HG03060 (cell line): ENCODE measurements at regions not wholly inside any gene's neighbourhood (a gene's known extent, or its start where the extent isn't known, plus 50 kb on each side); places are given as distances from the start of the nearest gene placed in this dataset.
"Not testable (repeated sequence)": the region's sequence is repeated elsewhere in the genome, so short reads cannot be mapped to it uniquely, and the experiment has no call there.

ENCODE experiments used
- ATAC-seq: cut with Tn5 transposase; IDR thresholded peaks from one replicate; pipeline ENCODE4 v1.9.1; 2021; ENCODE audit warnings: low read depth, moderate number of reproducible peaks; ENCODE audit not compliant: unreplicated experiment

DNA sequence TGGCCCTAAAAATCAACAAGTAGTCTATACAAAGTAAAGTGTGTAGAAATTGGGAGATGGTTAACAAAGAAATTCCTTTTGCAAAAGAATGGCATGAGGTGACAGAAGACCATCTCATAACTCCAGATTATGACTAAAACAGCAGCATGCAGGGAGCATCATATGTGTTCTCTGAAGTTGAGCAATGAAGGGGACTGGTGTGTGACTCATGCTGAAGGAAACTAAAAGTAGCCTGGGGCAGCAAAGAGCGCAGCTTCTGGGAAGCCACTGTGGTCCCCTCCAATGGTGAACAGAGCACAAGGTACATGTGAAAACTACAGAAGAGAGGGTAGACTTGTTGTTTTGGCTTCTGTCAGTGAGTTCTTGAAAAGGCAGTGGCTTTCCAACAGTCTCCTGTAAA lies 133.4 kb downstream of the MACC1 start:
- ATAC-seq = no peak

DNA sequence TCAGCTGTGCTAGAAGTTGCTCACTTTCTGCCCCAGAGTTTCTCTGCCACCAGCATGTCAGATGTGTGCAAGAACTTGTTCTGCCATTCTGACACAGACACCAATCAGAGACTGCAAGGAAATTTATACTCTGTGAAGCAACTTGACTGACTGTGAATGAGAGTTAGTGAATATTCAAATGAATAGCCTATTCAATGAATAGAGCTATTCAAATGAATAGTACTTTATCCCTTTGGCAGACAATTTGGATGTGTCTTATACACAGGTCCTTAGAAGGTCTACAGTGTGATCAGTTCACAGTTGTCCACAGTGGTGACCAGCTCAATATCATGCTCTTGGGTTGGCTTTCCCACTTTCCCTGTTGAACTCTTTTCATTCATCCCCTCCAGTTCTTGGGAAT lies 138.1 kb downstream of the MACC1 start:
- no peak for ATAC-seq

DNA sequence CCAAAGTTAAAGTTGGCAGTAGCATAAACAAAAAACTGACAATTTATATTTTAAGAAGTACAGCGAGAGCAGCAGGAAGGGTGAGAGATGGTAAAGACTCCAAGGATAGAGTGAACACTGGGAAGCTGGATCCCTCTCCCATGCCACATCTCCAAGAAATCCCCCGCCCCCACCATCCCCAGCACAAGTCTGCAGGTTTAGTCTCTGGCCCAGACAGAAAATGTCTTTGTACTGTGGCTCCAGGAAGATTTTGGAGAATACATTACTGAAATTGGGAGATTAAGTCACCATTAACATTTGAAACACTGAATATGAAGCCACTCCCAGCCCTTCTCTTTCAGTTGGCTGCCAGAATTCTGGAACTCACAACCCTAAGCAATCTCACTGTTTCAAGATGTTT lies 140.3 kb downstream of the MACC1 start:
- ATAC-seq = no peak

DNA sequence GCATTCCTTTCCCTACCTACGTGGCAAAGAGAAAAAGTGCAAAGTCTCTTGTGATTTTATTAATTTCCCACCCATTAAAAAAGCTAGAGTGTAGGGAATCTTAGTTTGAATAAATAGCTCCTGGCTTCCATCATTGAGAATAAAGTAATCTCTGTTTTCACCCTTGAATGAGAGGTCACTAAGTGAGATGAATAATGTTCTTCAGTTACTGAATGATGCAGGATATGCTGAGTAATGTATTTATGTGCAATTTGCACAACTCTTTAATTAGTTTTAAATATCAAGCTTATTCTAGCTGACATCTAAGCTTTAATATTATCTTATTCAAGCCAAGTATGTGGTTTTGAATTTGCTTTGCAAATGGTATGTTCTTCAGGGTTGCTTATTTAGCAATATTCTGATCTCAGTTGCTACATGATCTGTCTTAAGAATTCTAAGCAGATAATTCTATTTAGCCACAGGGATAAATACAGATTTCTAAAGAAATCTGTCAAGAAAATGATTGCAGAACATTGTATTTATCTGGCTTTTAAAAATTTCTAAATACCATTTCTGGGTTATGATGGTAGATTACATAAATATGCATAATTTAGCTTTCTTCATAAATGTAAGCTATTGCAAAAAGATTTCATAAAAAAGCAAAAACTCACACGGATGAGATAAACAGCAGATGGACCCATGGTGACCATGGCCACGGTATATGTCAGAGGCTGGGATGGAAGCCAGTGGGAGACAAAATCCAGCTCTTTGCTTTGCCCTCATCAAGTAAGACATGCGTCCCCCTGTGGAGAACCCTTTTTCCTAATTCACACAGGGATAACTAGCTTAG lies 141.0 kb downstream of the MACC1 start:
- no peak for ATAC-seq

DNA sequence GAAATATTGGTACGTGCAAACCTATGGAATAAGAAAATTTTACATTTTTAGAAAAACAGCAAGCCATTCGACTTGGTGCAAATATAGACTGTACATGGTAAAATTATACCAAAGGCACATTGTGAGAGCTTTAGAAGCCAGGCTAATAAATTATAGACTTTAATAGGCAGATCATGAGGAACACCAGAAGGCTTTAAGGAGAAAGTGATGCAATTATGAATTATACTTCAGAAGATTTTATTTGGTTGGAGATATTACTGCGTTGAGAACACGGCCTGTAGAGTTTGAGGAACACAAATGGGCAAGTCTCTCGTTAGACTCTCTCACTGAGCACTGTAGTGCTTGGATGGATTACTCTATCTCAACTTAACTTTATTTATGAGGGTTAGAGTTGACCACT lies 141.7 kb downstream of the MACC1 start:
- ATAC-seq = no peak

DNA sequence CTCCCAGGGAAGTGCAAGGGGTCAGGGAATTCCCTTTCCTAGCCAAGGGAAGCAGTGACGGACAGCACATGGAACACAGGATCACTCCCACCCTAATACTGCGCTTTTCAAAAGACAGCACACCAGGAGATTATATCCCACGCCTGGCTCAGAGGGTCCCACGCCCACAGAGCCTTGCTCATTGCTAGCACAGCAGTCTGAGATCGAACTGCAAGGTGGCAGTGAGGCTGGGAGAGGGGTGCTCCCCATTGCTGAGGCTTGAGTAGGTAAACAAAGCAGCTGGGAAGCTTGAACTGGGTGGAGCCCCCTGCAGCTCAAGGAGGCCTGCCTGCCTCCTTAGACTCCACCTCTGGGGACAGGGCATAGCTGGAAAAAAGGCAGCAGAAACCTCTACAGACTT lies 149.2 kb downstream of the MACC1 start:
- not testable (repeated sequence) for ATAC-seq

DNA sequence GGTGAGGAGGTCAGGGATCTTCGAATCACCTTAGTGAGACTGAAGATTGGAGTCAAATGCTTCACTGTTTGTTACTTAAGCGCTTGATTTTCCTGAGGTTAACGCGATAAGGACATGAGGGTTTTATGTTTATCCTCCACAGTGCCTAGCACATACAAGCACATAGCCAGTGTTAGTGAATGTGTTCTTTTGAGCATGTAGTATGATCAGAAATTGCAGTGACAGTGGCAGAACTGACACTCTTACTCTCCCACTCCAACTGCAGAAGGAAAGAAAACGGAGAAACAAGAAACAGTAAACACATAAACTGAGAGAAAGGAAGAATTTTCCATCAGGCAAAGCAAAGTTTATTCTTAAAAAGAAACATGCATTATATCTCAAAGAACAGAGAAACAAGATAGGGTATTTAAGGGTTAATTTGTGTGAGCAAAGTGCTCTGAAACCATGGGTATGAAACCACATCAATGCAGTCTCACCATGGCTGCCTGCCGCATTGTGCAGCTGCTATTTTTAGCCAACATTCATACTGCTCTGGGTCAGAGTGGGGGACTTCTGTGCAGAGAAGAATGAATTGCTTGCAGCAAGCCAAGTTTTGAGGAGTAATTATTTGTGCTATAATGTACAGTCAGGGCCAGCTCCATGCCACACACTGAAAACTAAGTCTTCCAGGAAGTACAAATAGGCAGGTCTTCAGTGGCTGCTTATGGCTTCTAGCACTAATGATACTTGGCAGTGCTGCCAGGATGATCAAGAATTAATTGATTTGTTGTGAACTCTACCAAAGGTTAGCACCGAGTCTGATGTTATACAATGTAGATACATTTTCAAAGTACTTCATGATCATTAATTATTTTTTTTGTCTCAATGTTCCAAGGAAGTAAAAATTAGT lies 152.0 kb downstream of the MACC1 start:
- ATAC-seq = peak; percentile 98

DNA sequence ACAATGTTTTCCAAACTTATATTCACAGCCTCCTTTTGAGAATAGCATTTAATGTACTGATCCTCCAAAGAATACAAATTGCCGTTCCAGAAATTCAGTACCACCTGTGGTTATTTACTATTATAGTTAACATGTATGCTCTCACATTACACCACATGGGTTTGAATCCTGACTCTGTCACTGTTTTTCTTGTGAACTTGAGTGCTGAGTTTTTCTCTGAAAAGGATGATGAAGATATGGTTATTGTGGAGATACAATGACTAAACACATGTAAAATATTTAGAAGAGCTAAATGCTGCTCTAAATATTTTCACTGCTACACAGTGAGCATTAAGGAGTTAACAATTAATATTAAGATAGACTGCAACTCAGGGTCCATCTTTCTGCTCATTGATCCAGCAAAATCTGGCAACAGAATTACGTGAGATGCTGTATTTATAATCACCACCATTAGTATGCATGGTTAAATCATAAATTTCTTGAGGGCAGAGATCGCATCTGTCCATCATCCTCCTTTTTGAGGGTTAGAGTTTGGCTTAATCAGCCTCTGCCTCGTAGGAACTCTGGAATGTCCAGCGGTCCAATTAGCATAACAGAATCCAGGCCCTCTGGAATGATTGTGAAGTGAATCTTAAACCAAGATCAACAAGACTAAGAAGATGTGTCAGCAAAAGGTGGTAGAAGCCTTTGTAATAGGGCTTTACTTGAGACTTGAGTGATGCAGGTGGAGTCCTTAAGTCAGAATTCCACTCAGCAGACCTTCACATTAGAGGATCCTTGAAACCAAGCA lies 152.8 kb downstream of the MACC1 start:
- ATAC-seq = no peak

DNA sequence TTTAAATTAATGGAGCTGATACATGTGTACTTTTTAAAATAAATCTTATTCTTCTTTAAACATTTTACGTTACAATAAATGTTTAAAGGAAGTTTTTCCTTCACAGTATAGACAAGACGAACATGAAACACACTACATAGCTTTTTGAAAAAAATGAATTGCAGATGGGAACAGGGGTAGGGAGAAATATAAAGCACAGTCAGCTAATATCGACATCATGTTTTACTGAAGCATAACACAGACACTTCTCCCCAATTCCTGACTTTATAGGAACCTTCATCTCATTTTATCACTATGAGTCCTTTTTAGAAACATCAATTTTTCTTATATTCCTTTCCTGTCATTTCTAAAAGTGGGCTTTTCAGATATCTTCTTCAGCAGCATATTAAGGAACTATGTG lies 153.5 kb downstream of the MACC1 start:
- ATAC-seq = no peak

DNA sequence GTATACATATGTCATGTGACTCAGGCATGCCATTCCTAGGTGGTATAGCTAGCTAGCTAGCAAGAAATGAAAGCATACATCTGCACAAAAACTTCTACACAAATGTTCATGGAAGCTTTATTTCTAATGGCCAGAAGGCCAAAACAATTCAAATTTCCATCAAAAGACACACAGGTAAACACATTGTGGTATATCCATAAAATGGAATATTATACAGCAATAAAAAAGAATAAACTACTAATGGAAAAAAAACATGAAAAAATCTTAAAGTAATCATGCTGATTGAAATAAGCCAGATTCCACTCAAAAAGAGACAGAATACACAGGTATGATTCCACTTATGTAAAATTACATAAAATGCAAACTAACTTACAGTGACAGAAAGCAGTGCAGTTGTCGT lies 154.3 kb downstream of the MACC1 start:
- no peak for ATAC-seq

DNA sequence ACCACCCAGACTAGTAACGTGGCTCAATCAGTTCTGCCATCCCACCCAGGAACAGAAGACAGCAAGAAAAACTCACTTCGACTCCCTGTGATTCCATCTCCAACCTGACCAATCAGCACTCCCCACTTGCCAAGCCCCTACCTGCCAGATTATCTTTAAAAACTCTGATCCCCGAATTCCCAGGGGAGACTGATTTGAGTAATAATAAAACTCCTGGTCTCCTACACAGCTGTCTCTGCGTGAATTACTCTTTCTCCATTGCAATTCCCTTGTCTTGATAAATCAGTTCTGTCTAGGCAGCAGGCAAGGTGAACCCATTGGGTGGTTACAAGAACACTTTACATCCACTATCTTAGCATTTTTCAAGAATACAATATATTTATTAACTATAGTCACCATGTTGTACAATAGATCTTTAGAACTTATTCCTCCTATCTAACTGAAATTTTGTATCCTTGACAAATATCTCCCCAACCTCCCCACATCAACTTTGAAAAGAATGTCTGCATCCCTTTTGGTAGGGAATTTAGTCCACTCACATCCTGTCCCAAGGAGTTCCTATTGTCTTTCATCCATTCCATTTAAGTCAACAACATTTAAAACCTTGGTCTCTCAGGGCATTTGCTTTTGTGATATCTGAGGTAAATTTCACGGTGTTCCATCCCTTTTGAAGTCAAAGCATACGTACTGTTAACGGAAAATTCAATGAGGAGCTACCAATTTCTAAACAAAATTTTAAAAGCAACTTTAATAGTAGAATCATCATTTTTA lies 163.7 kb downstream of the MACC1 start:
- no peak for ATAC-seq

DNA sequence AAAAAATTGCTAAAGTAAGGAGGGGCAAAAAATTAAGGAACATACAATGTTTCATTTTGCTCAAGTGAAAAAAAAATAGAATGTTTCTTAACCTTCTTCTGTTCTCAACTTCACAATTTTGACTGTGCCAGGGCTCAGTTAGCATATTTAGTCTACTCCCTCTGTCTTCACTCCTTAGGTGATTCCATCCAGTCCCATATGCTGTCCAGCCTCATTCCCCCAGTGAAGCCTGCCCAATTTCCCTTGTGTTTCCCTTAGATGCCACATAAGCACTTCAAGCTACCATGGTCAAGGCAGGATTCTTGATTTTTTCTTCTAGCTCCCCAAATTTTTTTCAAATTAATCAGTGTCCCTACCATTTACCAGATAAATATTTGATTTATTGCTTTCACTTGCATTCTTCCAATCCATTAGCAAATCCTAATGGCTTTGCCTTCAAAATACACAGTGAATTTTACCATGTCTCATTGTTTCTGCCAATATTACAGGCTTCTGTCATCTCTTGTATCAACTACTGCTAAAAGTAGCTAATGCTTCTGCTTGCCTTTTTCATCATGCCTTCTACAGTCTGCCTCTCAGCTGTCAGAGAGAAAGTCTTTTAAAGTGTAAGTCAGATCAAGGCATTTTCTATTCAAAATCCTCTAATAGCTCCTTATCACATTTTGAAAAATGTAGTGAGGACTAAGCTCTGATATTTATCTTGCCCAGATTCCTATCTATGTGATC lies 166.8 kb downstream of the MACC1 start:
- ATAC-seq = no peak

DNA sequence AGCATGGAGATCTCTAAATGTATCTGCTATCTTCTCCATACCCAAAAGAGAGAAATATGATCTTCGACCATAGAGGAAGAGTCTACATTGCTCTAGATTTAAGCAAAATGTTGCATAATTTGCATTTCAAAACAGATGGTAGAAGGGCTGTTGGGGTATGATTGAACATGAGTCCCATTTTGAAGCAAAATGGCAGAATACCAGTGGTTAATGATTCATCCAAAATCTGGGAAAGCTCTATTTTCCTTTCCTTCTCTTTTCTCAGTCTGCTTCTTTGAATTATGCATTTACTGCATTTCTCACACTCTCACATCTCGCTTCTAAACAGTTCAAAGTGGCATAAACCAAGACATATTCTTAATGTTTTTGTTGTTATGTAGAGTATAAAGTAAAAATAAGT lies 178.5 kb downstream of the MACC1 start:
- ATAC-seq = no peak

DNA sequence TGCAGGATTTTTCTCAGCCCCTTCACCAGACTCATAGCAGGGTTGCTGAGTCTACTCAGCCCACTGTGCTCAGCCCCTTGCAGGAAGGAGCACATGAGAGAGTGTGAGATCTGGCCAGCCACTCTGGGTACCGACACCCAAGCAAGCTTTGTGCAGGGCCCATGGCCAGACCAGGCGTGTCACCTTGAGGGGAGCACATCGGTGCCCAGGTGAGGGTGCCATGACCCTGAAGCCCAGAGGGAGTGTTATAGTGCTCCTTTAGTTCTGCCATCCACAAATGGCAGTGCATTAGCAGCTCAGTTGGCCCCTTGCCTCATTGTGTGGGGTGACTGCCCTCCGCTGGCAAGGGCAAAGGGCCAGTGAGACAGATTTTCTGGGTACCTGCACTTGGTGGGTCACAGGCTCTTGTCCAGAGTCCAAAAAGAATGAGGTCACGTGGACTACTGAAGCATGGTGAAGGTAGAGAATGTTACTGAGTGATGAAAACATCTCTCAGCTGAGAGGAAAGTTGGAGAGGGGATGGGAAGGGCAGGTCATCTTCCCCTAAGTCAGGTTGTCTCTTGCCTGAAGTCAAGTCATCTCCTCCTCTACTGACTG lies 181.8 kb downstream of the MACC1 start:
- no peak for ATAC-seq

DNA sequence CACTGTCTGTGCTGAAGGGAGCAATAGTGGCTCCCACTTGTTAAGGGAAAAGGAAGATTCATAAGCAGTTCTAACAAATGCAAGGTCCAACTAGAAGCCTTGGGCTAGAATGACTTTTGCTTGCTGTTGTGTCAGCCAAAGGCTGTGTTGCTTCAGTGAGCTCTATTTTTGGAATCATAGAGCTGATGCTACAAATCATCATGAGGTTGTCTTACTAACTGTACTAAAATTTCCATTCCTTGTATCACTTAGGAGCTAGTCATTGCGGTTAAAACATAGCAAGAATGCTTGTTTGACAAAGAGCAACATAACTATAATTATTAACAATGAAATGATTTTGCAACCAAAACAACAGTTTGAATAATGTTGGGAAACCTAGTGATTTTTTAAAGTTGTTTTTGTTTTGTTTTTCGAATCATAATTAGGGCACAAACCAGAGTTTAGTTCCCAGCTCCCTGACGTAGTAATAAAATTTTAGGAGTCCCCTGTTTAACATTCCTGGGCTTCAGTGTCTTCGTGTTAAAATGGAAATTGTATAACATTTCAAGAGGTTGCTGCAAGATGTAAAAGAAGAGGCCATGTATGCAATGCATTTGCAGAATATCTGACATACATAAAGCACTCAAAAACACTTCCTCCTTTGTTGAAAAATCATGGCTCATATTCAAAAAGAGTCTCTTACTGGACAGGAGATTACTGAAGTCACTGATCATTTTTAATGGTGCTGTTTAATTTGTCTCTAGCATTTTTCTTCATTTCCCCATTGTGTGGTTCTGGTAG lies 183.4 kb downstream of the MACC1 start:
- no peak for ATAC-seq

DNA sequence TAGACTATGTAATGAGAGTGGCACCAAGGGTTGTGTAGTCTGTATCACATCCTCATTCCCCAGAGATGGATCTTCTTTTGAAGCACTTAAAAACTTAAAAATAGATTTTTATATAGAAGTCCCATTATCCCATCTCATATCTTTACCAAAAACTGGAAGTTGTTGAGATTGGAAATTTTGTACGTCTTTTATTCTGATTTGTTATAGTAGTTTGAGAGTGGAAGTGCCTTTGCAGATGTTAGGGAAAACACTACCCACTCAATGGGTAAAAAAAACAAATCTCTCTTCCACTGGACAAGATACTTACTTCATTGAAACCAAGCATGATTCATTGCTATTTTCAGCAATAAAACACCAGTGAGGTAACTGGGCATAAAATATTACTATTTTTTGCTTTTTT lies 184.4 kb downstream of the MACC1 start:
- ATAC-seq = no peak

DNA sequence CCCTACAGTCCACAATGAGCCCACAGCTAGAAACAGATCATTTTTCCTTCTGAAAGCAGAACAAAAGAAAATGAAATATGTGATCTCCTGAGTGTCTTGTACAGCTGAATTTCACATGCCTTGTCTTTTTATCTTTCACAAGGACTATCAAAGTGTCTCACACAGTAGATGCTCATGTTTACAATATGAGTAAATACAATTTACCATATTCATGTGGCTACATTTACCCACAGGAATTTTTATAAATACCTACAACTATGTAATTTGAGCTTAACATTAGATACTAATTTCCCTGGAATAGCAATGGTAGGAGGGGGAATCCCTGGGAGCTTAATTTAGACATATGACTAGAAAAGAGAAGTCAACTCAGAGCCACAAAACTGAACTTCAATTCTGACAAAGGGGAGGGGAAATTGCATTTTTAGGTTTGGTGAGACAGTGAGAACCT lies 186.2 kb downstream of the MACC1 start:
- ATAC-seq = no peak

DNA sequence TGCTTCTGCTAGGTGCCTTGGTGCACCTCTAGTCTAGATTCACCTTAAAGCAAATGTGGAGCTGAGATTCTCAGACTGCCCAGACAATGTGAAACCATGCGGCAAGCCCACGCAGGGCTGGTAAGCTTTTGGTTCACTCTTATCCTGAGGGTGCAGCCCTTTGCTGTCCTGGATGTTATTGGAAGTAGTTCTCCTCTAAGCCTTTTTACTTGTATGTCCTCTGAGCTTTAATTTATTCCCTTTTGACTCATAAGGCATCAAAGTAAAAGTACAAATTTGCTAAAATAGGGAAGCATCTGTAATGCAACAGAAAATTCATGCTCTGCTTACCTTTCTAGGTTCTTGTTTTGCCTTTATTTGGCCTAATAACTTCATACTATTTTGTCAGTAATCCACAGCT lies 186.8 kb downstream of the MACC1 start:
- peak; percentile 58 for ATAC-seq
